ENCODE measurements at regions not wholly inside any gene's neighbourhood (a gene's known extent, or its start where the extent isn't known, plus 50 kb on each side); places are given as distances from the start of the nearest gene placed in this dataset.

GRCh38 chr10:129074939-129075338 is 392.1 kb upstream of the MGMT start:
- TF ChIP-seq CTCF (IDR thresholded peaks at IDR 0.05; ENCODE audit: insufficient read depth, low read depth, low read length, missing control alignments), result no peak
- DNase-seq (ENCODE audit: low read depth), result no peak
- no peak overlapping the region for H3K4me3 ChIP-seq (ENCODE audit: low read depth, low read length)

- TF ChIP-seq CTCF (IDR thresholded peaks at IDR 0.05; ENCODE audit: insufficient read depth, low read depth, low read length, missing control alignments), result no peak
- no peak overlapping the region for H3K4me3 ChIP-seq (ENCODE audit: low read depth, low read length)
- no peak for DNase-seq (ENCODE audit: low read depth)
Observed at GRCh38 chr10:129075508-129075907, 391.5 kb upstream of the MGMT start.

GRCh38 chr10:129075927-129076326 is 391.1 kb upstream of the MGMT start:
- TF ChIP-seq CTCF (IDR thresholded peaks at IDR 0.05; ENCODE audit: insufficient read depth, low read depth, low read length, missing control alignments), result no peak
- no peak overlapping the region for H3K4me3 ChIP-seq (ENCODE audit: low read depth, low read length)
- no peak for DNase-seq (ENCODE audit: low read depth)

- no peak for TF ChIP-seq CTCF (IDR thresholded peaks at IDR 0.05; ENCODE audit: insufficient read depth, low read depth, low read length, missing control alignments)
- H3K4me3 ChIP-seq (ENCODE audit: low read depth, low read length), result no peak overlapping the region
- DNase-seq (ENCODE audit: low read depth), result no peak
Observed at GRCh38 chr10:129078346-129078745, 388.7 kb upstream of the MGMT start.

GRCh38 chr10:129078746-129079145 is 388.3 kb upstream of the MGMT start:
- TF ChIP-seq CTCF (IDR thresholded peaks at IDR 0.05; ENCODE audit: insufficient read depth, low read depth, low read length, missing control alignments), result no peak
- no peak overlapping the region for H3K4me3 ChIP-seq (ENCODE audit: low read depth, low read length)
- DNase-seq (ENCODE audit: low read depth), result no peak

- TF ChIP-seq CTCF (IDR thresholded peaks at IDR 0.05; ENCODE audit: insufficient read depth, low read depth, low read length, missing control alignments), result no peak
- DNase-seq (ENCODE audit: low read depth), result no peak
- H3K4me3 ChIP-seq (ENCODE audit: low read depth, low read length), result no peak overlapping the region
Observed at GRCh38 chr10:129079705-129080104, 387.3 kb upstream of the MGMT start.

GRCh38 chr10:129085811-129086210 is 381.2 kb upstream of the MGMT start:
- TF ChIP-seq CTCF (IDR thresholded peaks at IDR 0.05; ENCODE audit: insufficient read depth, low read depth, low read length, missing control alignments), result no peak
- DNase-seq (ENCODE audit: low read depth), result no peak
- no peak overlapping the region for H3K4me3 ChIP-seq (ENCODE audit: low read depth, low read length)

All from GM12865 (cell line).